ENCODE measurements at regions not wholly inside any gene's neighbourhood (a gene's known extent, or its start where the extent isn't known, plus 50 kb on each side); places are given as distances from the start of the nearest gene placed in this dataset.

DNA sequence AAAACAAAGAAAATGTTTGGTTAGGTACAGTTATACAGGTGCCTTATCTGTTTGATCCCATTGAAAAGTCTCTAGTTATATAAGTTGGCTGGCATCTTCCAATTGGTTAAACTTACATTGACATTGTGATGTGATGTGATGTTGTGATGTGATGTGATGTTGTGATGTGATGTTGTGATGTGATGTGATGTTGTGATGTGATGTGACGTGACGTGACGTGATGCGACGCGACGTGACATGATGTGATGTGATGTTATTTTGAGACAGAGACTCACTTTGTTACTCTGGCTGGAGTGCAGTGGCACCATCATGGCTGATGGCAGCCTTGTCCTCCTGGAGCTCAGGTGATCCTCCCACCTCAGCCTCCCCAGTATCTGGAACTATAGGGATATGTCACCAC, 507.6 kb downstream of the HAO1 start:
- TF ChIP-seq, protein P1, sequence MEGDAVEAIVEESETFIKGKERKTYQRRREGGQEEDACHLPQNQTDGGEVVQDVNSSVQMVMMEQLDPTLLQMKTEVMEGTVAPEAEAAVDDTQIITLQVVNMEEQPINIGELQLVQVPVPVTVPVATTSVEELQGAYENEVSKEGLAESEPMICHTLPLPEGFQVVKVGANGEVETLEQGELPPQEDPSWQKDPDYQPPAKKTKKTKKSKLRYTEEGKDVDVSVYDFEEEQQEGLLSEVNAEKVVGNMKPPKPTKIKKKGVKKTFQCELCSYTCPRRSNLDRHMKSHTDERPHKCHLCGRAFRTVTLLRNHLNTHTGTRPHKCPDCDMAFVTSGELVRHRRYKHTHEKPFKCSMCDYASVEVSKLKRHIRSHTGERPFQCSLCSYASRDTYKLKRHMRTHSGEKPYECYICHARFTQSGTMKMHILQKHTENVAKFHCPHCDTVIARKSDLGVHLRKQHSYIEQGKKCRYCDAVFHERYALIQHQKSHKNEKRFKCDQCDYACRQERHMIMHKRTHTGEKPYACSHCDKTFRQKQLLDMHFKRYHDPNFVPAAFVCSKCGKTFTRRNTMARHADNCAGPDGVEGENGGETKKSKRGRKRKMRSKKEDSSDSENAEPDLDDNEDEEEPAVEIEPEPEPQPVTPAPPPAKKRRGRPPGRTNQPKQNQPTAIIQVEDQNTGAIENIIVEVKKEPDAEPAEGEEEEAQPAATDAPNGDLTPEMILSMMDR (conservative IDR thresholded peaks at IDR 0.05; ENCODE audit: low read depth in 2 of 2), result no peak
- TF ChIP-seq ZNF331 (CRISPR knock-in tag; IDR thresholded peaks at IDR 0.05; ENCODE audit: low read depth) (no peak), POLR2AphosphoS5 (IDR thresholded peaks at IDR 0.05; ENCODE audit: low read depth) (no peak), EZH2 (IDR thresholded peaks at IDR 0.05; ENCODE audit: low read depth, unreplicated experiment) (no peak), EZH2phosphoT487 (IDR thresholded peaks at IDR 0.05; ENCODE audit: unreplicated experiment) (no peak), CREB1 (CRISPR knock-in tag; IDR thresholded peaks at IDR 0.05; ENCODE audit: low read depth) (no peak), STAT1 (IDR thresholded peaks at IDR 0.05; ENCODE audit: unreplicated experiment) (no peak), JUNB (IDR thresholded peaks at IDR 0.05; ENCODE audit: unreplicated experiment) (no peak)
- TF ChIP-seq, protein P2, sequence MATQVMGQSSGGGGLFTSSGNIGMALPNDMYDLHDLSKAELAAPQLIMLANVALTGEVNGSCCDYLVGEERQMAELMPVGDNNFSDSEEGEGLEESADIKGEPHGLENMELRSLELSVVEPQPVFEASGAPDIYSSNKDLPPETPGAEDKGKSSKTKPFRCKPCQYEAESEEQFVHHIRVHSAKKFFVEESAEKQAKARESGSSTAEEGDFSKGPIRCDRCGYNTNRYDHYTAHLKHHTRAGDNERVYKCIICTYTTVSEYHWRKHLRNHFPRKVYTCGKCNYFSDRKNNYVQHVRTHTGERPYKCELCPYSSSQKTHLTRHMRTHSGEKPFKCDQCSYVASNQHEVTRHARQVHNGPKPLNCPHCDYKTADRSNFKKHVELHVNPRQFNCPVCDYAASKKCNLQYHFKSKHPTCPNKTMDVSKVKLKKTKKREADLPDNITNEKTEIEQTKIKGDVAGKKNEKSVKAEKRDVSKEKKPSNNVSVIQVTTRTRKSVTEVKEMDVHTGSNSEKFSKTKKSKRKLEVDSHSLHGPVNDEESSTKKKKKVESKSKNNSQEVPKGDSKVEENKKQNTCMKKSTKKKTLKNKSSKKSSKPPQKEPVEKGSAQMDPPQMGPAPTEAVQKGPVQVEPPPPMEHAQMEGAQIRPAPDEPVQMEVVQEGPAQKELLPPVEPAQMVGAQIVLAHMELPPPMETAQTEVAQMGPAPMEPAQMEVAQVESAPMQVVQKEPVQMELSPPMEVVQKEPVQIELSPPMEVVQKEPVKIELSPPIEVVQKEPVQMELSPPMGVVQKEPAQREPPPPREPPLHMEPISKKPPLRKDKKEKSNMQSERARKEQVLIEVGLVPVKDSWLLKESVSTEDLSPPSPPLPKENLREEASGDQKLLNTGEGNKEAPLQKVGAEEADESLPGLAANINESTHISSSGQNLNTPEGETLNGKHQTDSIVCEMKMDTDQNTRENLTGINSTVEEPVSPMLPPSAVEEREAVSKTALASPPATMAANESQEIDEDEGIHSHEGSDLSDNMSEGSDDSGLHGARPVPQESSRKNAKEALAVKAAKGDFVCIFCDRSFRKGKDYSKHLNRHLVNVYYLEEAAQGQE (IDR thresholded peaks at IDR 0.05; ENCODE audit: unreplicated experiment), result no peak

All from GM23338 (cell line).